Nephron (organoid): ENCODE measurements at regions not wholly inside any gene's neighbourhood (a gene's known extent, or its start where the extent isn't known, plus 50 kb on each side); places are given as distances from the start of the nearest gene placed in this dataset.
"Not testable (repeated sequence)": the region's sequence is repeated elsewhere in the genome, so short reads cannot be mapped to it uniquely, and the experiment has no call there.

Source experiments
- H3K27ac Mint-ChIP-seq, 3 experiments: 2 replicates each; pipeline ENCODE4 v1.8.0; 2020; ENCODE audit warnings: mixed read lengths in 3 of 3, mild to moderate bottlenecking in 2 of 3, moderate library complexity in 1 of 3
- H3K27me3 Mint-ChIP-seq: 2 replicates; pipeline ENCODE4 v1.8.0; 2021; ENCODE audit warnings: low read depth, mild to moderate bottlenecking, moderate library complexity, mixed read lengths
- H3K36me3 Mint-ChIP-seq: 2 replicates; pipeline ENCODE4 v1.8.0; 2020; ENCODE audit warnings: low read depth, mixed read lengths
- H3K4me1 Mint-ChIP-seq: 2 replicates; pipeline ENCODE4 v1.8.0; 2020; ENCODE audit warnings: mixed read lengths
- H3K4me3 Mint-ChIP-seq, 3 experiments: 2 replicates each; pipeline ENCODE4 v1.8.0; 2020; ENCODE audit warnings: mild to moderate bottlenecking in 3 of 3, mixed read lengths in 3 of 3, moderate library complexity in 2 of 3
- H3K9me3 Mint-ChIP-seq: 2 replicates; pipeline ENCODE4 v1.8.0; 2020; ENCODE audit warnings: mixed read lengths
- CTCF ChIP-seq, 3 experiments: fragments of 200-600 bp; sonication (generic); IDR thresholded peaks; one replicate each; pipeline ENCODE4 v1.5.0; 2021; ENCODE audit warnings: antibody characterized with exemption in 3 of 3; ENCODE audit not compliant: unreplicated experiment in 3 of 3

DNA sequence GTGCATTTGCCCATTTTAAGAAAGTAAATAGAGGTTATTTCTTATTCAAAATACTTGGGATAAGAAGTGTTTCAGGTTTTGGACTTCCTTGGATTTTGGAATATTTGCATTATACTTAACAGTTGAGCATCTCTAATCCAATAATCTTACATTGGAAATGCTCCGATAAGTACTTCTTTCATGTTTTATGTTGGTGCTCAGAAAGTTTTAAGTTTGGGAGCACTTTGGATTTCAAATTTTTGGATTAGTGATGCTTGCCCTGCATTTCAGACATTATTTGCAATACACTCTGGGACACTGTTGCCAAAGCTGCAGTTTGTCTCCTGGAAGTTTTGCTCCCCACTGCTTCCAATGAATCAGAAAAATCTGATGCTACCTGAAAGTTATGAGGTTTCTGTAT, 691.9 kb upstream of the SLITRK6 start:
- TF ChIP-seq CTCF (IDR thresholded peaks at IDR 0.05; ENCODE audit: unreplicated experiment in 3 of 3), result no peak
- H3K9me3 Mint-ChIP-seq, result no peaks in the 10 kb centered on the region
- no peaks in the 10 kb centered on the region for H3K36me3 Mint-ChIP-seq
- H3K27ac Mint-ChIP-seq, result no peak overlapping the region
- H3K27me3 Mint-ChIP-seq, result no peaks in the 10 kb centered on the region
- H3K4me3 Mint-ChIP-seq, result no peak overlapping the region
- no peaks in the 10 kb centered on the region for H3K4me1 Mint-ChIP-seq

DNA sequence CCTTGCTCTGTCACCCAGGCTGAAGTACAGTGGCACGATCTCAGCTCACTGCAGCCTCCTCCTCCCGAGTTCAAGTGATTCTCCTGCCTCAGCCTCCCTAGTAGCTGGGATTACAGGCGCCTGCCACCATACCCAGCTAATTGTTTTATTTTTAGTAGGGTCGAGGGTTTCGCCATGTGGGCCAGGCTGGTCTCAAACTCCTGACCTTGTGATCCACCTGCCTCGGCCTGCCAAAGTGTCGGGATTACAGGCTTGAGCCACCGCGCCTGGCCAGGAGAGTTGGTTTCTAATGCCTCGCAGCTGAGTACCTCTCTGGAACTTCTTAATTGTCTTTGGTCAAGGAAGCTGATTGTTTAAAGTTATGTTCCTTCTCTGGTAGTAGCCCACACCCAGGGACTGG, 702.7 kb upstream of the SLITRK6 start:
- H3K4me3 Mint-ChIP-seq, H3K9me3 Mint-ChIP-seq, H3K36me3 Mint-ChIP-seq, H3K27ac Mint-ChIP-seq, H3K4me1 Mint-ChIP-seq, H3K27me3 Mint-ChIP-seq: not testable (repeated sequence)

GRCh38 chr13:86510792-86511191, 711.6 kb upstream of the SLITRK6 start:
- Mint-ChIP-seq H3K4me1 (peaks cover 5% of the 10 kb centered on the region), H3K4me3 (no peak overlapping the region), H3K36me3 (no peaks in the 10 kb centered on the region), H3K27me3 (no peaks in the 10 kb centered on the region), H3K27ac (no peak overlapping the region), H3K9me3 (no peaks in the 10 kb centered on the region)
- TF ChIP-seq CTCF (IDR thresholded peaks at IDR 0.05; ENCODE audit: unreplicated experiment in 3 of 3), result no peak

DNA sequence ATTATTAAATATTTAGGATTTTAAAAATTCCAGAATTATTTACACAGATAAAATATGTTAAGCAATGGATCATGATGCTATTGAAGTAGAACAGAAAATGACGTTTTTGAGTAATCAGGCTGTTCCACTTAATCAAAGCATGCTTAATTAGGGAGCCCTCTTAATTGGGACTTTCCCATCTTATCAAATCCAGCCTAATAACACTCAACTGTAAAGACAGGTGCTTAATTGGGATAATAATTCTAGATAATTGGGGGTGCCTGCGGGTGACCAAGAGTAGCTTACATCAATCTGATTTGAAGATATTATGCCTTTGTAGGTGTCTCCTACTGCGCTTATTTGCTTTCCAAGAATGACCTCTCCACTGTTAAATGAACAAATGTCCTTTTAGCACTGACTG, 742.2 kb upstream of the SLITRK6 start:
- H3K36me3 Mint-ChIP-seq, result no peaks in the 10 kb centered on the region
- no peaks in the 10 kb centered on the region for H3K4me1 Mint-ChIP-seq
- H3K27ac Mint-ChIP-seq, result no peak overlapping the region
- H3K27me3 Mint-ChIP-seq, result no peaks in the 10 kb centered on the region
- no peak overlapping the region for H3K4me3 Mint-ChIP-seq
- TF ChIP-seq CTCF (IDR thresholded peaks at IDR 0.05; ENCODE audit: unreplicated experiment in 3 of 3), result no peak
- no peaks in the 10 kb centered on the region for H3K9me3 Mint-ChIP-seq

DNA sequence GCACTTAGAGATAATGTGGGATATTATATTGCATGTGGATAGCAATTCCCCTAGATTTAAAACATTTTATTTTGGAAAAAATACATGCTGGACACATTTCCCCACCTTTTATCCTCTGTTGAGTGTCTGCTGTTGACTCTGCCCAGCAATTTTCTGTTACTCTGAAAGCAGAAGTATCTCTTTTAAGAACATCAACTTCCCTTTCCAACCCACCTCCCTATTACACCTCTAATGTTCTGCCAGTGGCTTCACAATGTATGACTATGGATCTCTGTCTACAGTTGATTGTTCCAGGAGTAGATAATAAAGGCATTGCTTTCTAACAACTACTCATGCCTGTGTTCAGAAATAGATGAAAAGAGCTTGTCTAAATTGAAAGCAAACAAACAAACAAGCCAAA, 754.8 kb upstream of the SLITRK6 start:
- H3K27me3 Mint-ChIP-seq, result no peaks in the 10 kb centered on the region
- H3K4me1 Mint-ChIP-seq, result no peaks in the 10 kb centered on the region
- no peak for TF ChIP-seq CTCF (IDR thresholded peaks at IDR 0.05; ENCODE audit: unreplicated experiment in 3 of 3)
- no peak overlapping the region for H3K27ac Mint-ChIP-seq
- H3K9me3 Mint-ChIP-seq, result no peaks in the 10 kb centered on the region
- H3K36me3 Mint-ChIP-seq, result no peaks in the 10 kb centered on the region
- H3K4me3 Mint-ChIP-seq, result no peak overlapping the region

- no peaks in the 10 kb centered on the region for H3K9me3 Mint-ChIP-seq
- H3K27me3 Mint-ChIP-seq, result no peaks in the 10 kb centered on the region
- no peak overlapping the region for H3K4me3 Mint-ChIP-seq
- no peak for TF ChIP-seq CTCF (IDR thresholded peaks at IDR 0.05; ENCODE audit: unreplicated experiment in 3 of 3)
- no peaks in the 10 kb centered on the region for H3K4me1 Mint-ChIP-seq
- H3K27ac Mint-ChIP-seq, result no peak overlapping the region
- H3K36me3 Mint-ChIP-seq, result no peaks in the 10 kb centered on the region
Observed at GRCh38 chr13:86559901-86560300, 760.7 kb upstream of the SLITRK6 start.

DNA sequence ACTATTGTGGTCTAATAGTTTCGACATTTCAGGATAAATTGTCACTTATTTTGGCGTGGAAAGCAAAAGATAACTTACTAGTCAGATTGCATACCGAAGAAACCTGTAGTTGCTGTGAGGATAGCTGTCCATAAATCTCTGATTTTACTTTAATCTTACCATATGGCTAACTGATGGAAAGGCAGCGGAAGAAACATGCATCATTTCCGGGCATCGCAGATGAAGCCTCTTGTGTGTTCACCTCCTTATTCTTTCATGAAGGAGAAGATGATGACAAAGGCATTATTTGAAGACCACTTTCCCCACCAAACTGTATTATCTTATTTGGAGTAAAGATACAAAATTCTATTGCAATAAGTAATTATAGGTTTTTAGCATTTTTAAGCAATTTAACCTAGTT, 763.6 kb upstream of the SLITRK6 start:
- Mint-ChIP-seq H3K27ac (no peak overlapping the region), H3K36me3 (no peaks in the 10 kb centered on the region), H3K4me1 (no peaks in the 10 kb centered on the region), H3K4me3 (no peak overlapping the region), H3K9me3 (no peaks in the 10 kb centered on the region), H3K27me3 (no peaks in the 10 kb centered on the region)
- no peak for TF ChIP-seq CTCF (IDR thresholded peaks at IDR 0.05; ENCODE audit: unreplicated experiment in 3 of 3)
